CD14-positive monocyte (primary cell): ENCODE measurements at regions not wholly inside any gene's neighbourhood (a gene's known extent, or its start where the extent isn't known, plus 50 kb on each side); places are given as distances from the start of the nearest gene placed in this dataset.

Experiments used
- DNase-seq, 3 donors: peaks; one replicate each; pipeline ENCODE4 v3.0.0-alpha.2; 2011 to 2022
- H2AFZ ChIP-seq: 2 replicates; pipeline ENCODE4 v1.6.0; 2012; ENCODE audit warnings: mild to moderate bottlenecking, low read depth, low read length, inconsistent platforms; ENCODE audit not compliant: insufficient read depth, poor library complexity, severe bottlenecking
- H3K27ac ChIP-seq, 2 donors: 1 replicate in 1 of 2; 2 replicates in 1 of 2; pipeline ENCODE4 v1.5.1; 2012 to 2013; ENCODE audit warnings: low read length in 2 of 2, control low read depth in 1 of 2, inconsistent platforms in 1 of 2, low read depth in 1 of 2, mild to moderate bottlenecking in 1 of 2
- H3K27me3 ChIP-seq, 2 donors: one replicate each; pipeline versions ENCODE4 v1.6.0 to v1.6.1; 2011 to 2013; ENCODE audit warnings: low read length in 2 of 2; ENCODE audit not compliant: control insufficient read depth in 2 of 2, insufficient read depth in 2 of 2
- H3K36me3 ChIP-seq, 2 donors: replicated peaks in 1 of 2; 1 replicate in 1 of 2; 2 replicates in 1 of 2; pipeline versions ENCODE4 v1.5.1 to v1.6.1; 2012 to 2013; ENCODE audit warnings: low read length in 2 of 2, control low read depth in 1 of 2, inconsistent platforms in 1 of 2, mild to moderate bottlenecking in 1 of 2; ENCODE audit not compliant: insufficient read depth in 2 of 2, control insufficient read depth in 1 of 2
- H3K4me1 ChIP-seq, 2 donors: 1 replicate in 1 of 2; 2 replicates in 1 of 2; pipeline versions ENCODE4 v1.5.1 to v1.6.1; 2012 to 2013; ENCODE audit warnings: low read length in 2 of 2, control low read depth in 1 of 2, inconsistent platforms in 1 of 2, mild to moderate bottlenecking in 1 of 2, moderate library complexity in 1 of 2; ENCODE audit not compliant: insufficient read depth in 2 of 2, control insufficient read depth in 1 of 2
- H3K4me2 ChIP-seq: replicated peaks from 2 replicates; pipeline ENCODE3; 2012; ENCODE audit warnings: low read length, moderate library complexity, mild to moderate bottlenecking; ENCODE audit not compliant: poor library complexity, severe bottlenecking; ENCODE audit errors: extremely low read depth
- H3K4me3 ChIP-seq, 3 experiments: fragments of 200-600 bp in 1 of 3; sonication (generic) in 1 of 3; replicated peaks in 1 of 3; 1 replicate in 2 of 3; 2 replicates in 1 of 3; pipeline ENCODE4 v1.5.1; 2011 to 2013; ENCODE audit warnings: low read length in 3 of 3, mild to moderate bottlenecking in 3 of 3, control low read depth in 2 of 3, low read depth in 2 of 3, inconsistent platforms in 1 of 3, moderate library complexity in 1 of 3
- H3K79me2 ChIP-seq: 2 replicates; pipeline ENCODE4 v1.6.0; 2012; ENCODE audit warnings: mild to moderate bottlenecking, control low read depth, inconsistent platforms, low read length, moderate library complexity; ENCODE audit not compliant: insufficient read depth
- H3K9ac ChIP-seq: 2 replicates; pipeline ENCODE4 v1.6.0; 2017; ENCODE audit warnings: low read length, mild to moderate bottlenecking; ENCODE audit not compliant: insufficient read depth, poor library complexity, severe bottlenecking
- H3K9me3 ChIP-seq, 2 donors: replicated peaks in 1 of 2; 1 replicate in 1 of 2; 2 replicates in 1 of 2; pipeline versions ENCODE4 v1.5.1 to v1.6.1; 2012 to 2013; ENCODE audit warnings: low read length in 2 of 2, control low read depth in 1 of 2; ENCODE audit not compliant: control insufficient read depth in 1 of 2, insufficient read depth in 1 of 2
- H4K20me1 ChIP-seq: 2 replicates; pipeline ENCODE4 v1.6.0; 2012; ENCODE audit warnings: mild to moderate bottlenecking, low read length, control low read depth, moderate library complexity; ENCODE audit not compliant: insufficient read depth
- H3K27ac Mint-ChIP-seq, 7 donors: one replicate each; pipeline ENCODE4 v1.8.0; 2020; ENCODE audit warnings: mild to moderate bottlenecking in 7 of 7, mixed read lengths in 7 of 7, moderate library complexity in 6 of 7, inconsistent platforms in 2 of 7
- H3K27me3 Mint-ChIP-seq, 3 donors: one replicate each; pipeline ENCODE4 v1.8.0; 2021 to 2022; ENCODE audit warnings: low read depth in 3 of 3, mild to moderate bottlenecking in 3 of 3, mixed read lengths in 3 of 3, moderate library complexity in 3 of 3, inconsistent platforms in 1 of 3
- H3K36me3 Mint-ChIP-seq, 2 donors: one replicate each; pipeline ENCODE4 v1.8.0; 2020; ENCODE audit warnings: mixed read lengths in 2 of 2, inconsistent platforms in 1 of 2, mild to moderate bottlenecking in 1 of 2
- H3K4me1 Mint-ChIP-seq: one replicate; pipeline ENCODE4 v1.8.0; 2020; ENCODE audit warnings: mild to moderate bottlenecking, mixed read lengths
- H3K4me3 Mint-ChIP-seq, 2 donors: one replicate each; pipeline ENCODE4 v1.8.0; 2020; ENCODE audit warnings: mild to moderate bottlenecking in 2 of 2, mixed read lengths in 2 of 2, moderate library complexity in 1 of 2
- H3K9me3 Mint-ChIP-seq, 7 donors: one replicate each; pipeline ENCODE4 v1.8.0; 2020 to 2022; ENCODE audit warnings: mixed read lengths in 7 of 7, mild to moderate bottlenecking in 6 of 7, moderate library complexity in 6 of 7, inconsistent platforms in 2 of 7
- CTCF ChIP-seq: fragments of 200-600 bp; IDR thresholded peaks from one replicate; pipeline ENCODE4 v1.8.0; 2022; ENCODE audit warnings: antibody characterized with exemption, mild to moderate bottlenecking
- WGBS: methylation state at CpG from one replicate; pipeline ENCODE4 v1.1.5; 2013; ENCODE audit warnings: missing lambda C conversion rate; ENCODE audit not compliant: insufficient coverage; 5-methylcytosine and 5-hydroxymethylcytosine counted together
- intact Hi-C, 2 donors: fragments of 100-400 bp; cut with micrococcal nuclease; formaldehyde crosslinking; loops; one replicate each; pipeline versions ENCODE4 v1.15.0 to v1.15.1; 2023

GRCh38 chr15:70560617-70561328, 202.6 kb downstream of the UACA start:
- Mint-ChIP-seq H3K36me3 (no peaks in the 10 kb centered on the region), H3K27ac (no peak overlapping the region), H3K4me3 (no peak overlapping the region), H3K27me3 (peaks cover 0 to 18% (median 3%) of the 10 kb centered on the region in 3 donors), H3K4me1 (peaks cover 2% of the 10 kb centered on the region), H3K9me3 (peaks cover 0 to 1% (median 0%) of the 10 kb centered on the region in 7 donors)
- Histone ChIP-seq H3K4me3 (no peak overlapping the region), H4K20me1 (no peaks in the 10 kb centered on the region), H3K9ac (no peak overlapping the region), H3K9me3 (no peaks in the 10 kb centered on the region), H2AFZ (no peak overlapping the region), H3K36me3 (no peaks in the 10 kb centered on the region), H3K4me1 (peaks cover 13 to 17% of the 10 kb centered on the region in 2 donors), H3K27ac (no peak overlapping the region), H3K27me3 (no peaks in the 10 kb centered on the region), H3K79me2 (no peaks in the 10 kb centered on the region), H3K4me2 (no peak overlapping the region)
- peak; percentile 47 for TF ChIP-seq CTCF
- intact Hi-C loops, result no loop called here
- 44% methylated on average over 4 of the region's 4 CpGs for WGBS
- peak in 1 of 3 donors; percentile 19 for DNase-seq

DNA sequence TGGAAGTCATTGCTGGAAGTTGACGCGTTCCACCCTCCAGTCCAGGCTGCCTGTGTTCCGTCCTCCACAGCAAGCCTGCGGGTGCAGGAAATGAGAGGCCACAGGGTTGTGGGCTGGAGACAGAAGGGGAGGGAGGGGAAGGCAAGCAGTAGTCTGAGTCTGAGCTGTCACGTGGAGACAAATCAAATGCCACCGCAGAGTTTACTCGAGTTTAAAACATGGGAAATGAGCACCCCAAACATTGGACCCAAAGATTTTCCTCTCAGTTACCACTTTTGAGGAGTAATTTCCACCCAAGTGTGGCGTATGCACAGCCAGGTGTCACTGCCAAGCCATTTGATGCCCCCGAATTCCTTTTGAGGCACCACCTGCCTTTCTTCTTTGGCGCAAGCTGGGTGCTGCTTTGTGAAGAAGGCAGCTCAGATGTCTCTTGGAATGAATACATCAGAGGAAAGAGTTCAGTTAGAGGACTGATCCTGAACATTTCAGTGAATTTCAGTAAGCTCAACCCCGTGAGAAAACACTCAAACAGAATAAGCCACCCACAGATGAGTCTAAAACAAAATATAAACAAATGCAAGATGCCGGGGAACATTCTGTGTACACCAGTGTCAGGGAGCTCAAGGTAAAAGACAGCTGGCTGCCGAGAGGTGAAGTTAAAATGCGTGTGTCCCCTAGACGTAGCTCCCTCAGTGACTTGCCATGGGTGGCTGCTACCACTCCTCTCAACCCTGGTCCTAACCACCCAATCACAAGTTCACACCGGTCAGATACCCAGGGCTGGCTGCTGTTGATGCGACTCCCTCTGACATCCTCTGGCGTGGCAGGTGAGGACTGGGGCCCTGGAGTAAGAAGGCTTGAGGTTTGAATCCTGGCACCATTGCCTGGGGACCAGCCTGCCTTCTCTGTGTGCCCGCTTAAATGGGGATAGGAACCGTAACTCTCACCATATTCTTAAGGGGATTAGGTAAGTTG, 203.8 kb downstream of the UACA start:
- Histone ChIP-seq H3K9ac (no peak overlapping the region), H3K27ac (no peak overlapping the region), H4K20me1 (no peaks in the 10 kb centered on the region), H2AFZ (peak overlapping the region; percentile 12), H3K79me2 (no peaks in the 10 kb centered on the region), H3K4me3 (peak overlapping the region in 1 of 3 experiments; percentile 16), H3K27me3 (no peaks in the 10 kb centered on the region), H3K9me3 (no peaks in the 10 kb centered on the region), H3K4me2 (peak overlapping the region; percentile 37), H3K36me3 (no peaks in the 10 kb centered on the region), H3K4me1 (peaks cover 13 to 17% of the 10 kb centered on the region in 2 donors)
- Mint-ChIP-seq H3K9me3 (peaks cover 0 to 1% (median 0%) of the 10 kb centered on the region in 7 donors), H3K27me3 (peaks cover 0 to 19% (median 3%) of the 10 kb centered on the region in 3 donors), H3K4me1 (peaks cover 2% of the 10 kb centered on the region), H3K4me3 (no peak overlapping the region), H3K27ac (no peak overlapping the region), H3K36me3 (no peaks in the 10 kb centered on the region)
- intact Hi-C loops, result no loop called here
- TF ChIP-seq CTCF, result no peak
- peak; percentile 34 to 53 (median 44) for DNase-seq
- 29% methylated on average over 8 of the region's 20 CpGs for WGBS
